Right lobe of liver (tissue), 6 donors: ENCODE measurements at regions not wholly inside any gene's neighbourhood (a gene's known extent, or its start where the extent isn't known, plus 50 kb on each side); places are given as distances from the start of the nearest gene placed in this dataset.
"Not testable (repeated sequence)": the region's sequence is repeated elsewhere in the genome, so short reads cannot be mapped to it uniquely, and the experiment has no call there.

Experiments
- ATAC-seq, 4 donors: fragments of 200-7000 bp; cut with Tn5 transposase; one replicate each; pipeline ENCODE4 v1.9.1; 2020; ENCODE audit warnings: mild to moderate bottlenecking in 4 of 4, moderate library complexity in 4 of 4
- DNase-seq, 3 donors: peaks; one replicate each; pipeline ENCODE4 v3.0.0-alpha.2; 2020
- H3K27ac ChIP-seq, 3 donors: fragments of 200-600 bp; one replicate each; pipeline ENCODE4 v1.8.0; 2022
- H3K27me3 ChIP-seq, 2 donors: fragments of 200-600 bp; one replicate each; pipeline ENCODE4 v1.8.0; 2022
- H3K36me3 ChIP-seq, 4 donors: fragments of 200-600 bp; sonication (generic) in 1 of 4; one replicate each; pipeline versions ENCODE4 v1.5.1 to v1.8.0; 2017 to 2022; ENCODE audit warnings: control low read depth in 1 of 4
- H3K4me1 ChIP-seq, 4 donors: fragments of 200-600 bp; sonication (generic) in 1 of 4; one replicate each; pipeline versions ENCODE4 v1.5.1 to v1.8.0; 2017 to 2022; ENCODE audit warnings: control low read depth in 1 of 4
- H3K4me3 ChIP-seq, 3 donors: fragments of 200-600 bp; one replicate each; pipeline ENCODE4 v1.8.0; 2022
- H3K9me3 ChIP-seq, 4 donors: fragments of 200-600 bp; sonication (generic) in 1 of 4; one replicate each; pipeline versions ENCODE4 v1.5.1 to v1.8.0; 2017 to 2022; ENCODE audit warnings: control low read depth in 1 of 4
- POLR2A ChIP-seq: fragments of 450-650 bp; IDR thresholded peaks from one replicate; pipeline ENCODE4 v1.6.1; 2017; ENCODE audit warnings: antibody characterized with exemption, mild to moderate bottlenecking
- WGBS: methylation state at CpG from one replicate; pipeline ENCODE4 v1.1.6; 2018; ENCODE audit warnings: low coverage, low lambda C conversion rate; ENCODE audit not compliant: insufficient coverage; ENCODE audit errors: missing lambda C conversion rate; 5-methylcytosine and 5-hydroxymethylcytosine counted together
- intact Hi-C, 2 donors: fragments of 100-400 bp; cut with DNase I; formaldehyde crosslinking; loops; one replicate each; pipeline versions ENCODE4 v1.11.2 to v1.14.1; 2022
- TF ChIP-seq, protein P1 (sequence below), 4 donors: fragments of 200-600 bp in 3 of 4; fragments of 450-650 bp in 1 of 4; IDR thresholded peaks; one replicate each; pipeline versions ENCODE4 v1.5.1 to v1.8.0; 2016 to 2022; ENCODE audit warnings: antibody characterized with exemption in 4 of 4, mild to moderate bottlenecking in 2 of 4
- donor health status: DM: no; HTN: yes; CAD: no.
- donor health status: DM: no; HTN: no; CAD: no.
- donor health status: DM: no; HTN: no; CAD: no.
- donor health status: DM: no; HTN: yes; CAD: no.
- donor health status: DM: no; HTN: yes; CAD: no.

DNA sequence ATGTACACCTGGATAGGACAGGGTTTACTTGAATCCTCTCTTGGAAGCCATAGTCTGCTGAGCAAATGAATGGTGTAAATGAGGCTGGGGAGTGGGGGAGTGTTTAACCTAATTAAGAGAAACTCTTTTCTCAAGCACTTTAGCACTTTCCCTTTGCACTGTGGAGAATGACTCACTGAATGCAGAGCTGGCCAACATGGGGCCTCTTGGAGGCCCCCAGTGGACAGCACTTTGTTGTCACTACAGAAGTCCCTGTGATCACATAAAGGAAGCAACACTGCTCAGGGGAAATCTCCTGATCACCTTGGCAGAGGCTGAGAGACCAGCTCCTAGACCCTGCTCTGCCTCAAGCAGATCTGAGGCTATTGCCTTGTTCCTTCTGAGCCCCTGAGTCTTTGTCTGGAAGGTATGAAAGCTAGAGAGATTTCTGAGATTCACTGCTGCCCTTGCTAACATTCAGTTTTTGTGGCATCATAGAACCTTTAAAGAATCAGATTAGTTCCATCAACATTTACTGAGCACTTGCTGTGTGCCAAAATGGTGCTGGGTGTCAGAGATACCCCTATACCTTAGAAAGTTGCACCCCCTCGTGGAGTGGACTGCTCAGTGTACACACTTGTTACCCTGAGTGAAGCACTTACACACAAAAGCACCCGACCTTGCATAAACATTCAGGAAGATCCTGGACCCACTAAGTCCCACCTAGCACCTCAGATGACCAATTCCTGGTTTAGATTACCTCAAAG lies 230.1 kb upstream of the CCL2 start:
- no peaks in the 10 kb centered on the region for H3K27me3 ChIP-seq
- TF ChIP-seq, protein P1, sequence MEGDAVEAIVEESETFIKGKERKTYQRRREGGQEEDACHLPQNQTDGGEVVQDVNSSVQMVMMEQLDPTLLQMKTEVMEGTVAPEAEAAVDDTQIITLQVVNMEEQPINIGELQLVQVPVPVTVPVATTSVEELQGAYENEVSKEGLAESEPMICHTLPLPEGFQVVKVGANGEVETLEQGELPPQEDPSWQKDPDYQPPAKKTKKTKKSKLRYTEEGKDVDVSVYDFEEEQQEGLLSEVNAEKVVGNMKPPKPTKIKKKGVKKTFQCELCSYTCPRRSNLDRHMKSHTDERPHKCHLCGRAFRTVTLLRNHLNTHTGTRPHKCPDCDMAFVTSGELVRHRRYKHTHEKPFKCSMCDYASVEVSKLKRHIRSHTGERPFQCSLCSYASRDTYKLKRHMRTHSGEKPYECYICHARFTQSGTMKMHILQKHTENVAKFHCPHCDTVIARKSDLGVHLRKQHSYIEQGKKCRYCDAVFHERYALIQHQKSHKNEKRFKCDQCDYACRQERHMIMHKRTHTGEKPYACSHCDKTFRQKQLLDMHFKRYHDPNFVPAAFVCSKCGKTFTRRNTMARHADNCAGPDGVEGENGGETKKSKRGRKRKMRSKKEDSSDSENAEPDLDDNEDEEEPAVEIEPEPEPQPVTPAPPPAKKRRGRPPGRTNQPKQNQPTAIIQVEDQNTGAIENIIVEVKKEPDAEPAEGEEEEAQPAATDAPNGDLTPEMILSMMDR (IDR thresholded peaks at IDR 0.05): no peak
- no peak for TF ChIP-seq POLR2A
- DNase-seq (no peak), ATAC-seq (no peak)
- H3K9me3 ChIP-seq: no peaks in the 10 kb centered on the region
- H3K27ac ChIP-seq: no peak overlapping the region
- intact Hi-C loops: no loop called here
- H3K4me3 ChIP-seq: no peak overlapping the region
- H3K4me1 ChIP-seq: no peaks in the 10 kb centered on the region
- WGBS: 24% methylated on average over 2 of the region's 2 CpGs
- no peaks in the 10 kb centered on the region for H3K36me3 ChIP-seq

DNA sequence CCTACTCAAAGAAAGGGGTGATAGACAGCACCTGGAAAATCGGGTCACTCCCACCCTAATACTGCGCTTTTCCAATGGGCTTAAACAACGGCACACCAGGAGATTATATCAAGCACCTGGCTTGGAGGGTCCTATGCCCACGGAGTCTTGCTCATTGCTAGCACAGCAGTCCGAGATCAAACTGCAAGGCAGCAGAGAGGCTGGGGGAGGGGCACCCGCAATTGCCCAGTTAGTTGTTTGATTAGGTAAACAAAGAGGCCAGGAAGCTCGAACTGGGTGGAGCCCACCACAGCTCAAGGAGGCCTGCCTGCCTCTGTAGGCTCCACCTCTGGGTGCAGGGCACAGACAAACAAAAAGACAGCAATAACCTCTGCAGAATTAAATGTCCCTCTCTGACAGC lies 224.5 kb upstream of the CCL2 start:
- H3K9me3 ChIP-seq, intact Hi-C loops, DNase-seq, H3K27me3 ChIP-seq, H3K36me3 ChIP-seq, H3K4me3 ChIP-seq, H3K4me1 ChIP-seq, ATAC-seq, H3K27ac ChIP-seq: not testable (repeated sequence)
- WGBS: 40% methylated on average over 4 of the region's 7 CpGs

DNA sequence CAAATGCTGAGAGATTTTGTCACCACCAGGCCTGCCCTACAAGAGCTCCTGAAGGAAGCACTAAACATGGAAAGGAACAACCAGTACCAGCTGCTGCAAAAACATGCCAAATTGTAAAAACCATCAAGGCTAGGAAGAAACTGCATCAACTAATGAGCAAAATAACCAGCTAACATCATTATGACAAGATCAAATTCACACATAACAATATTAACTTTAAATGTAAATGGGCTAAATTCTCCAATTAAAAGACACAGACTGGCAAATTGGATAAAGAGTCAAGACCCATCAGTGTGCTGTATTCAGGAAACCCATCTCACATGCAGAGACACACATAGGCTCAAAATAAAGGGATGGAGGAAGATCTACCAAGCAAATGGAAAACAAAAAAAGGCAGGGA lies 222.8 kb upstream of the CCL2 start:
- H3K4me3 ChIP-seq, intact Hi-C loops, H3K9me3 ChIP-seq, ATAC-seq, H3K36me3 ChIP-seq, H3K27ac ChIP-seq, H3K27me3 ChIP-seq, H3K4me1 ChIP-seq, DNase-seq: not testable (repeated sequence)

DNA sequence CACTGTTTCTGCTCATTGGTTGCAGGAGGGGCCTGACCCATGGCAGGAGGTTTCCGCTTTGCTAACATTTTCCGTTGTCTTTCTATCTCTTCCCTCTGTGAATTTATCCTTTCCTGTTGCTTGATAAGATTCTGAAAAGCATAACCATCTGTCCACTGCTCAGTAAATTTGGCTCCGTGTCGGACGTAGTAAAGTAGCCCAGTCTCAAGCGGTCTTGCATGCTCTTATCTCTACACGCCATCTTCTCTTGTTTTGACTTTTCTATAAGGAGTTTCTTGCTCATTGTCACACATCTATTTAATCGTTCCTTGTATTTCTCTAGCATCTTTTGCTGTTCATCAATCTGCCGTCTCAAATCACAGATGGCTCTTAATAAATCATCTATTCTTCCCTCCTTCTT lies 216.3 kb upstream of the CCL2 start:
- H3K27ac ChIP-seq, H3K36me3 ChIP-seq, intact Hi-C loops, H3K27me3 ChIP-seq, H3K4me1 ChIP-seq, ATAC-seq, DNase-seq, H3K9me3 ChIP-seq, H3K4me3 ChIP-seq: not testable (repeated sequence)
- WGBS: 72% methylated on average over 9 of the region's 9 CpGs

DNA sequence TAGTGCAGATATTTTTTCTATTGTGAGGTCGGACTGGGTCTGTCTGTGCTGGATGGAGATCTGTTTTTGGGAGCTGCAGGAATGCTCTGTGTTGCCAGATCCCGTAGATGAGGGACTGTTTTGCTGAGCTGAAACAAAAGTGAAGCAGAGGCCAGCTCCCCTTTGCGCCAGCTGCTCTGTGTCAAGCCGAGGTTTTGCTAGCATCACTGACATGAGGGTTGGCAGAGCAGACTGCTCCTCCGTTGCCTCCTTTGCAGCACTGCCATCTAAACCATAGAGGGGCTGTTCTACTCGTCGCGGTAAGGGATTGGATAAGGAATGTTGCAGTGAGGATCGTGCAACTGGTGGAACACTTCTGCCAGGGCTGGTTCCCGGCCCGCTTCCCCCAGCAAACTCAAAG lies 215.9 kb upstream of the CCL2 start:
- intact Hi-C loops, H3K36me3 ChIP-seq, H3K27ac ChIP-seq, H3K4me3 ChIP-seq, H3K9me3 ChIP-seq, H3K27me3 ChIP-seq, DNase-seq, H3K4me1 ChIP-seq, ATAC-seq: not testable (repeated sequence)
- WGBS: 20% methylated on average over 1 of the region's 11 CpGs

DNA sequence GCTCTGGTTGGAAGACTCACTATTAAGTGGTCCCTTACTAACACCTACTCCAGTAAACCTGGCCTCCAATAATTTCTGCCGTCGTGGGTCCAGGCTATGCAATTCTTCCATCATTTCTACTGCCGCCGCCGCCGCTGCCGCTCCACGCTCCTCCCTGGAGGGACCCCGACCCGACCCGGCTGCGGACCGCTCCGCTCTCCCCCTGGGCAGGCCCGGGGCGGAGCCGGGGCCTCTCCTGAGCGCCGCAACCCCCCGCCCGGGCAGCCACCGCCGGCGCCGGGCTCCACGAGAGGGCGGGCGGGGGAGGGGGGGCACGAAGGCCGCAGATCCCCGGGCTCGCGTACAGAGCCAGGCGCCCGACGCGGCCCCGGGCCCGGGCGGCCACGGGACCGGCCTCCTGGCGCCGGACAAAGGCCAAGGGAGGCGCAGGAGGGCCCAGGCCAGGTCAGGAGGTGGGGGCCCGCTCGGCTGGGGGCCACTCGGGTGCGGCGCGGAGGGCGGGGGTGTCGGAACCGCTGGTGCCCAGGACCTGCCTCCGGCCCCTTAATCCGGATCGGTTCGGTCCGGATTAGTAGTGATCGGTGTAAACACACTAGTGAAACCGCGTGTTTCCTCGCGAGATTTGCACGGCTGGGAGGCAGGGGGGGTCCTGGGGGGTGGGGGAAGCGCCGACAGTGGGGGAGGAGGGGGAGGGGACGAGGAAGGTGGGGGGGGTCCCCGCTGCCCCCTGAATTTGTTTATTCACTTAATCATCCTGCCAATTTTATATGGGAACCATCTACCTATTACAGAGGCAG lies 215.1 kb upstream of the CCL2 start:
- intact Hi-C loops, H3K9me3 ChIP-seq, H3K36me3 ChIP-seq, H3K27ac ChIP-seq, H3K4me1 ChIP-seq, H3K27me3 ChIP-seq, DNase-seq, H3K4me3 ChIP-seq: not testable (repeated sequence)
- WGBS: 56% methylated on average over 13 of the region's 69 CpGs
- ATAC-seq: peak; percentile 75 to 88 (median 82)

DNA sequence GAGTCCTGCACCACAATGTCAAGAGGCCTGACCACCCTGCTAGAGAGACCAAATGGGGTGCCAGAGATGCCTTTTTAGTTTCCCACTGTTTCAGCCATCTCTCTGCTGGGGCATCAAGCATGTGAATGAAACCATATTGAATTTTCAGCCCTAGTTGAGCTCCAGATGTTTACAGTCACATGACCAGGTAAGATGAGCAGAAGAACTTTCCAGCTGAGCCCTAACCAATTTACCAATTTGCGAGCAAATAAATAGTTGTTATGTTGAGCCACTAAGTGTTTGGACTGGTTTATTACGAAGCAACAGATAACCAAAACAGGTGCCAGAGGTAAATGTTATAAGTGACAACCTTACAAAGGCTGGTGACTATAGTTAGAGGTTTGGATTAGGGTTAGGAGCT lies 209.1 kb upstream of the CCL2 start:
- WGBS: 49% methylated on average over 2 of the region's 2 CpGs
- intact Hi-C loops: no loop called here
- Histone ChIP-seq H3K9me3 (no peaks in the 10 kb centered on the region), H3K36me3 (no peaks in the 10 kb centered on the region), H3K27ac (no peak overlapping the region), H3K27me3 (no peaks in the 10 kb centered on the region), H3K4me3 (no peak overlapping the region), H3K4me1 (no peaks in the 10 kb centered on the region)
- no peak for DNase-seq
- TF ChIP-seq, protein P1 (IDR thresholded peaks at IDR 0.05): no peak
- no peak for TF ChIP-seq POLR2A
- no peak for ATAC-seq
